Endothelial cell of umbilical vein (primary cell): ENCODE measurements at regions not wholly inside any gene's neighbourhood (a gene's known extent, or its start where the extent isn't known, plus 50 kb on each side); places are given as distances from the start of the nearest gene placed in this dataset.

Source experiments
- GATA2 ChIP-seq: IDR thresholded peaks from 2 replicates; pipeline ENCODE4 v1.7.0; 2011; ENCODE audit warnings: low read depth, mild to moderate bottlenecking, moderate library complexity, mixed read lengths, low read length; ENCODE audit not compliant: insufficient read length, insufficient read depth
- POLR2A ChIP-seq: IDR thresholded peaks from 2 replicates; pipeline ENCODE4 v1.6.1; 2012; ENCODE audit warnings: low read depth, mild to moderate bottlenecking, control low read depth, low read length
- TF ChIP-seq, protein P1 (sequence below), 2 donors: IDR thresholded peaks; 1 replicate in 1 of 2; 2 replicates in 1 of 2; pipeline ENCODE4 v1.5.1; 2011; ENCODE audit warnings: low read length in 2 of 2, mild to moderate bottlenecking in 2 of 2, moderate library complexity in 2 of 2, control low read depth in 1 of 2, inconsistent platforms in 1 of 2, low read depth in 1 of 2; ENCODE audit not compliant: insufficient read depth in 1 of 2; ENCODE audit errors: extremely low read depth in 1 of 2

DNA sequence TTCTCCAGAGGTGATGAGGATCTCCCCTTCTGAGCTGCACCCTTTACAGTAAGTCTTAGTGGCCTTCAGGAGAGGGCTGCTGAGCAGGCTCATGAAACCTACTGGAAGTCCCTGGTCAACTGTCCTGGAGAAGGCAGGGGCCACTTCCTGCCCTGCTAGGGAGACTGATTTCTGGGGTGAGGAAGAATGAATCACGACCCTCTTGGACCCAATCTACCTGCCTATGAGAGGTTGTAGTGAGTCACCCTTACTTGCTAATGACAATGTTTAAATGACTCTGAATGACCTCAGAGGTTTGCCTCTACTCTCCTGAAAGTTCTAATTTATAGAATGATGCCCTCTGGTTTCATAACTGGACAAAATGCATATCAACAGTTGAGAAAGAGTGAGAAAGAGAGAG, 79.4 kb upstream of the FAM136A start:
- TF ChIP-seq, protein P1, sequence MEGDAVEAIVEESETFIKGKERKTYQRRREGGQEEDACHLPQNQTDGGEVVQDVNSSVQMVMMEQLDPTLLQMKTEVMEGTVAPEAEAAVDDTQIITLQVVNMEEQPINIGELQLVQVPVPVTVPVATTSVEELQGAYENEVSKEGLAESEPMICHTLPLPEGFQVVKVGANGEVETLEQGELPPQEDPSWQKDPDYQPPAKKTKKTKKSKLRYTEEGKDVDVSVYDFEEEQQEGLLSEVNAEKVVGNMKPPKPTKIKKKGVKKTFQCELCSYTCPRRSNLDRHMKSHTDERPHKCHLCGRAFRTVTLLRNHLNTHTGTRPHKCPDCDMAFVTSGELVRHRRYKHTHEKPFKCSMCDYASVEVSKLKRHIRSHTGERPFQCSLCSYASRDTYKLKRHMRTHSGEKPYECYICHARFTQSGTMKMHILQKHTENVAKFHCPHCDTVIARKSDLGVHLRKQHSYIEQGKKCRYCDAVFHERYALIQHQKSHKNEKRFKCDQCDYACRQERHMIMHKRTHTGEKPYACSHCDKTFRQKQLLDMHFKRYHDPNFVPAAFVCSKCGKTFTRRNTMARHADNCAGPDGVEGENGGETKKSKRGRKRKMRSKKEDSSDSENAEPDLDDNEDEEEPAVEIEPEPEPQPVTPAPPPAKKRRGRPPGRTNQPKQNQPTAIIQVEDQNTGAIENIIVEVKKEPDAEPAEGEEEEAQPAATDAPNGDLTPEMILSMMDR (IDR thresholded peaks at IDR 0.05; ENCODE audit: extremely low read depth in 1 of 2, insufficient read depth in 1 of 2, low read depth in 1 of 2, low read length in 2 of 2), result no peak
- TF ChIP-seq GATA2 (no peak), POLR2A (no peak)
